Jurkat, Clone E6-1 (cell line): ENCODE measurements at regions not wholly inside any gene's neighbourhood (a gene's known extent, or its start where the extent isn't known, plus 50 kb on each side); places are given as distances from the start of the nearest gene placed in this dataset.
"Not testable (repeated sequence)": the region's sequence is repeated elsewhere in the genome, so short reads cannot be mapped to it uniquely, and the experiment has no call there.

Experiments
- DNase-seq: peaks from one replicate; pipeline ENCODE4 v3.0.0-alpha.2; 2011; ENCODE audit warnings: low read depth, low spot score
- H3K4me3 ChIP-seq: 2 replicates; pipeline ENCODE4 v1.5.1; 2011; ENCODE audit warnings: mild to moderate bottlenecking, low read length, control low read depth, moderate library complexity

- H3K4me3 ChIP-seq, result no peak overlapping the region
- DNase-seq, result no peak
Observed at GRCh38 chr2:122652670-122653069, 897.2 kb downstream of the TSN start.

- DNase-seq, result no peak
- H3K4me3 ChIP-seq, result no peak overlapping the region
Observed at GRCh38 chr2:122656403-122656802, 901.0 kb downstream of the TSN start.

DNA sequence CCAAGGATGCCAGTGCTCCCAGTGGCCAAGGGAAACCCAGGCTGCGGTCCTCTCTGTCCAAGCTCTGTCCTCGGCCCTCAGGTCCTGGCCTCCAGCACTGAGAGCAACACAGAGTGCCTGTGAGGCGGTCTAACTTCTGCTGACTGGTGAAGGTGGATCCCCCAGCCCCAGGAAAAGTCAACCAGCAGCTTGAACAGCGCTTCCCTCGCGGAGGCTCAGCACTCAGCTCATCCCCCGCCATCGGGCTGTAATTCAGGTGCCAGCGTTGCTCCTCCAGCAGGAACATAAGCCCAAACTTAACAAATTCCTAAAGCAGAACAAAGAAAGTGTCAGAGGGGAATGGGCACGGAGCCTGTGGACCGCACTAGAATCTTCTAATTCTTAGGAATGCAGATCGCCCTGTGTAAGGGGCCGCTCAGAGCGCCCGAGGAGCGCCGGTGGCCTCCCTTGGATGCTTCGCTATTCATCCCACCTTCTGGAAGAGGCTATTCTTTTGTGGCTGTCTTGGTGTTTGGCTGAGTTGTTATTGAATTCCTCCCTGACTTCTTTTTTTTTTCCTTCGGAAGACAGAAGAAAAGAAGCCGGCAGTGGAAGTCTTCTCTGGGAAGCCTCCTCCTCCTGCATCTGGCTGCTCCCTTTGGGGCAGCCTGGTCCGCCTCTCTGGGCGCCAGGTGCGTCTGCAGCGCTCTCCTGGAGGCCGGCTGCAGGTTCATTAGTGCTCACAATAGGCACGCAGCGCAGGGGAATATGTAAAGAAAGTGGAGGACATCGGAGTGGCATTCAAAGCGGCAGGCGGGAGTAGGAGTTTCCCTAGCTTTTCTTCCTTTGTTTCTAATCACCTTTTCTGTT, 905.6 kb downstream of the TSN start:
- H3K4me3 ChIP-seq, result no peak overlapping the region
- DNase-seq, result no peak

DNA sequence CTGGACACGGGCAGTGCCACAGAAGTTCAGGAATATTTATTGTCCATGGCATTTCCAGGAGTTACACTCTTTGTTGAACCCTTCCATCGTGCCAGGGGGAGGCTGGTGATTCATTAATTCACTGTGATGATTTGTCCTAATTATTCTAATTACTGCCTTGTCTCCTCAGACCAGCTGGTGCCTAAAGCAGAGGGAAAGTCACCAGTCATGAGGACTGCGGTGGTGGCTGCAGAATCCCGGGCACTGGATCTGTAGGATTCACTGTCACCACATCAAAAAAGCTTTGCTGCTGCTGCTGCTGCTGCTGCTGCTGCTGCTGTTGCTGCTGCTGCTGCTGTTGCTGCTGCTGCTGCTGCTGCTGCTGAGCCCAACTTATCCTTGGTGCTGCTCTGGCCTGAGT, 908.2 kb downstream of the TSN start:
- no peak for DNase-seq
- no peak overlapping the region for H3K4me3 ChIP-seq

GRCh38 chr2:122669627-122670026, 914.2 kb downstream of the TSN start:
- no peak overlapping the region for H3K4me3 ChIP-seq

GRCh38 chr2:122670897-122671296, 915.4 kb downstream of the TSN start:
- no peak for DNase-seq
- no peak overlapping the region for H3K4me3 ChIP-seq

More at GRCh38 chr2:122669627-122670026, 914.2 kb downstream of the TSN start:
- DNase-seq, result no peak

DNA sequence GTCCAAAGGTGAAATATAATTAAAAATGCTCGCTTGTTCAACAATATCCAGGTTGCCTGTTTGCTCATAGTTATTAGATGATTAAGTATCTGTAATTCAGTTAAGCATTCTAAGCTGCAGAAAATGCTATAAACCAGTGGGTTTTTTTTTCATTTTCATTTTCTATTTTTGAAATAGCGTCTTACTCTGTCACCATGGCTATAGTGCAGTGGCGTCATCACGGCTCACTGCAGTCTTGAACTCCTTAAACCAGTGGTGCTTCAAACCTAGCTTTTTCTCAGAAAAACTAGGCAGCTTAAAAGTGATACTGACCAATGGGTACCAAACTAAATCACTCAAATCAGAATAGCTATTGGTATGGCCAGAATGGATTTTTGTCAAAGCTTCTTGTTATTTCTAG, 925.2 kb downstream of the TSN start:
- no peak for DNase-seq
- no peak overlapping the region for H3K4me3 ChIP-seq

- no peak for DNase-seq
- no peak overlapping the region for H3K4me3 ChIP-seq
Observed at GRCh38 chr2:122681626-122682025, 926.2 kb downstream of the TSN start.

DNA sequence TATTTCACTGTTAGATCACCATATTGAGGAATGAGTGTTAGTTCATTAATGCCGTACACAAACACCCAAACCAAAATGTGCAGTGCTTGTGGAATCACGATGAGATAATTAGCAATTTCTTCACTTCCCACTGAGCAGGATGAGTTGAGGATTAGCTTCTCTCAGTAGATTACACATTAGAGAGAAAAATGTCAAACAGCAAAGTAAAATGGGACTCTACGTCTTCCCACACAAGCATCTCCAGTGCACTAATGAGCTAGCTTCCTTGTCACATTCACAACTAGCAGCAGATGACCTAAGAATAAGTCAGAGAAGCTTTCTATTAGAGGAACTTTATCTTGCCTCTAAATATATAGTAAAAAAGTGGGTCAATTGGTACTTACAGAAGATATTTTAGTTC, 926.9 kb downstream of the TSN start:
- DNase-seq, result no peak
- no peak overlapping the region for H3K4me3 ChIP-seq

- DNase-seq, result no peak
- H3K4me3 ChIP-seq, result no peak overlapping the region
Observed at GRCh38 chr2:122683018-122683417, 927.6 kb downstream of the TSN start.

DNA sequence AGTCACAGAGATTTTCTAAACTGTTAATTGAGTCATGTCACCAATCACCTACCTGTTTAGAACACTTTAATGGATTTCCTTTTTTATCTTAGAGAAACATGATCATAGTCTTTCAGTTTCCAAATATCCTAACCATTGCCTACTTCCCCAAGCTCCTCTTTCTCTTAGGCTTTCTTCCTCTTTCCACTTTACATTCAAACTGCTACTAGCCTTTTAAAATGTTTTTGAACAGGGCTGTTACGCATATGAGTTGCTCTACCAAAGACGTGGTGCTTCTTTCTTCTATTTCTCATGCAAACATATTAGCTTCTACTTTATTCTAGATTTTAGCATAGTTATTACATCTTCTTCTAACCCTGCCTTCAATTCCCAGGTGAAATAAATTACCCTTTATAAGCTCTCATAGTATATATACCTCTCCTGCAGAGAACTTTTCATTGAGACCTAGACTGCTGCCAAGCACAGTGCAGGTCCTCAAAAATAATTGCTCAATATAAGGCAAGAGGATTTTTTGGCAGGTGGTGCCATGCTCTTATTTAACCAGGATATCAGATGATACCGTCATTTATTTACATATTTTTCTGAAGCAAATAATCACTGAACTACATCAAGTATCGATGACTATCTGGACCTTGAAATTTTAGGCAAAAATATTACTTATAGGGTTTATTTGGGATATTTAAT, 937.1 kb downstream of the TSN start:
- no peak for DNase-seq
- no peak overlapping the region for H3K4me3 ChIP-seq

DNA sequence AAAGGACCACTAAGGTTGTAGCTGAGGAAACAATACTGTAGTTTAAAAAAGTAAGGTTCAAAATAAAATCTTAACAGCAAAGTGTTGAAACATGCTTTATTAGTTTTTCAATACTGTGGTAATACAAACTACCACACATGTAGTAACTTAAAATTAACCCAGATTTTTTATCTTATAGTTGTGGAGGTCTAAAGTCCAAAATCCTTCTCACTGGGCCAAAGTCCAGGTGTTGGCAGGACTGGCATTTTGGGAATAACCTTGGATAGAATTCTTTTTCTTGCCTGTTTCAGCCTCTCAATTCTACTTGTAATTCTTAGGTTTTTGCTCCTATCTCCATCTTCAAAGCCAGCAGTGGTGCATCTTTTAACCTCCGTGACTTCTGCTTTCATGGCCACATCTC, 942.0 kb downstream of the TSN start:
- no peak overlapping the region for H3K4me3 ChIP-seq
- no peak for DNase-seq

DNA sequence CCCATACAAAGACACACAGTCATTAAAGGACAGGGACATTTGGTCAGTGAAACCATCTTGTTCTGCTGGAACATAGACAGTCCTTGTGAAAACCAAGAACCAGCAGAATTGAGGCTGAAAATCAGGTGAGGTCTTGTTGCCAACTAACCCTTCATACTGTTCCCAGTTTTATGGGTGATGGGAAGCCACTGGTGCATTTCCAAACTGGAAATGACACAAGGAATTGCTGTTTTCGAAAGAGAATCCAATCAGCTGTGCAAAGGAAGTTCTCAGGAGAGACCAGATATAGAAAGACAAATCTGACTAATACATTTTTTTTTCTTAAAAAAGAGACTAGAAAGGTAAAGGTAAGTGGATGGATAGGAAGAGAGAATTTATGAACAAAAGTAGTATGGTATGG, 948.2 kb downstream of the TSN start:
- DNase-seq, result no peak
- H3K4me3 ChIP-seq, result no peak overlapping the region

DNA sequence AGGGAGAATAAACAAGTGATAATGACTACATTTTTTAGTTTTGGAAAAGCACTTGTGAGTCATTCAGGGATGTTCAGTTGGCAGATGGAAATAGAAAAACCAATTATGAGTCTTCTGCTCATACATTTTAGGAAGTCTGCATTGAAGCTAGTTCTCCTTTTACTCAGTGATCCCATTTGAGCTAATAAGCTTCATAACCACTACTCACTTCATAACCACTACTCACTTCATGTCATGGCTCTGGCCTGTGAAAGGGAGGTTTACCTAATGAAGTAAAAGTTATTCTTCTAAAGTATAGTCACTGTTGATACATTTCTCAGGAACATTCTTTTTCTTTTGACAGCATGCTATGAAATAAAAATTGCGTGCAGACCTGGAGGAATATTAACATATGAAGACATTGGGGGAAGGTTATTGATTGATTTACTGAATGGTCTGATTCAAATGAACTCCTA, 948.7 kb downstream of the TSN start:
- H3K4me3 ChIP-seq, result no peak overlapping the region
- no peak for DNase-seq

DNA sequence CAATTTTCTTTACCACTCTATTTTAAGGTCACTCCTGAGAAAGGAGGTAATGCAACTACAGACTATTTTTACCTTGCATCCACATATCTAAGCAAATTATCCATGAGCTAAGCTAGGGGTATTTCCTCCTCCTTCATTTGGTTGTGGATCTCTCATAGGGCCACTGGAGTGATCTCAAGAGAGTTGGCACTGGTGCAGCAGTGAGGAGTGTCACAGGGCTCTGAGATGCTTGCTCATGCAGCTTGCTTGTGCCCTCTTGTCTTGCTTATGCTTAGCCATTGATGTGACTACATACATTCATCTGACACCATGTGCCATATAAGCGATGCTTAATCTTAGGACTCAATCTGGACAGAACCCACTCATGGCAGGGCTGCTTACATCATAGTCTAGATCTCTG, 950.3 kb downstream of the TSN start:
- no peak overlapping the region for H3K4me3 ChIP-seq
- no peak for DNase-seq

DNA sequence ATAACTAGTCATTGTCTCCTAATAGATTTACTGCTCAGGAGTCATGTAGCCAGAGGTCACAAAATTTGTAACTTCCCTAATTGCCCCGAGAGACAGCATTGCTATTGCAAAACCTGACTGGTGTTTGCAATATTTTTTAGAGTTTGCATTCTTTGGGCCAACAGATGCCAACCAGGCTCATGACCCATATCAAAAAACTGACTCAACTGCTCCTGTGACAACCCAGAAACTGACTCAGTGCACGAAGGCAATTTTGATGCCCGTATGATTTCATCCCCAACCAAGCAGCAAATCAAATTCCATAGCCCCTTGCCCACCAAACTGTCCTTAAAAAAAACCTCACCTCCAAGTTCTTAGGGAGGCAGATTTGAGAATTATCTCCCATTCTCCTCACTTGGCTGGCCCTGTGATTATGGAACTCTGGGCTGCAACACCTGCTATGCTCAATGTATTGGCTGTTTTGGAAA, 951.3 kb downstream of the TSN start:
- H3K4me3 ChIP-seq, result no peak overlapping the region
- no peak for DNase-seq

- no peak for DNase-seq
- H3K4me3 ChIP-seq, result no peak overlapping the region
Observed at GRCh38 chr2:122707224-122707824, 951.9 kb downstream of the TSN start.

- no peak overlapping the region for H3K4me3 ChIP-seq
- DNase-seq, result no peak
Observed at GRCh38 chr2:122710049-122710448, 954.6 kb downstream of the TSN start.

- DNase-seq, result no peak
- H3K4me3 ChIP-seq, result no peak overlapping the region
Observed at GRCh38 chr2:122713800-122714199, 958.3 kb downstream of the TSN start.

DNA sequence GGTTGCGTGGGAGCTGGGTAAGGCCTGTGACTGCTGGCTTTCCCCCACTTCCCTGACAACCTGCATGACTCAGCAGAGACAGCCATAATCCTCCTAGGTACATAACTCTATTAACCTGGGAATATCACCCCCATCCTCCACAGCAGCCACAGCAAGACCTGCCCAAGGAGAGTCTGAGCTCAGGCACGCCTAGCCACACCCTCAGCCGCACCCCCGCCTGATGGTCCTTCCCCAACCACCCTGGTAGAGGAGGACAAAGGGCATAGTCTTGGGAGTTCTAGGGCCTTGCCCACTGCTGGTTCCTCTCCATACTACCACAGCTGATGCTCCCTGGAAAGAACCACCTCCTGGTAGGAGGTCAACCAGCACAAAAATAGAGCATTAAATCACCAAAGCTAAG, 965.4 kb downstream of the TSN start:
- not testable (repeated sequence) for DNase-seq, H3K4me3 ChIP-seq
